CD14-positive monocyte (primary cell): ENCODE measurements at regions not wholly inside any gene's neighbourhood (a gene's known extent, or its start where the extent isn't known, plus 50 kb on each side); places are given as distances from the start of the nearest gene placed in this dataset.

ENCODE experiments used
- DNase-seq, 3 donors: peaks; one replicate each; pipeline ENCODE4 v3.0.0-alpha.2; 2011 to 2022
- H2AFZ ChIP-seq: 2 replicates; pipeline ENCODE4 v1.6.0; 2012; ENCODE audit warnings: mild to moderate bottlenecking, low read depth, low read length, inconsistent platforms; ENCODE audit not compliant: insufficient read depth, poor library complexity, severe bottlenecking
- H3K27ac ChIP-seq, 2 donors: 1 replicate in 1 of 2; 2 replicates in 1 of 2; pipeline ENCODE4 v1.5.1; 2012 to 2013; ENCODE audit warnings: low read length in 2 of 2, control low read depth in 1 of 2, inconsistent platforms in 1 of 2, low read depth in 1 of 2, mild to moderate bottlenecking in 1 of 2
- H3K27me3 ChIP-seq, 2 donors: one replicate each; pipeline versions ENCODE4 v1.6.0 to v1.6.1; 2011 to 2013; ENCODE audit warnings: low read length in 2 of 2; ENCODE audit not compliant: control insufficient read depth in 2 of 2, insufficient read depth in 2 of 2
- H3K36me3 ChIP-seq, 2 donors: replicated peaks in 1 of 2; 1 replicate in 1 of 2; 2 replicates in 1 of 2; pipeline versions ENCODE4 v1.5.1 to v1.6.1; 2012 to 2013; ENCODE audit warnings: low read length in 2 of 2, control low read depth in 1 of 2, inconsistent platforms in 1 of 2, mild to moderate bottlenecking in 1 of 2; ENCODE audit not compliant: insufficient read depth in 2 of 2, control insufficient read depth in 1 of 2
- H3K4me1 ChIP-seq, 2 donors: 1 replicate in 1 of 2; 2 replicates in 1 of 2; pipeline versions ENCODE4 v1.5.1 to v1.6.1; 2012 to 2013; ENCODE audit warnings: low read length in 2 of 2, control low read depth in 1 of 2, inconsistent platforms in 1 of 2, mild to moderate bottlenecking in 1 of 2, moderate library complexity in 1 of 2; ENCODE audit not compliant: insufficient read depth in 2 of 2, control insufficient read depth in 1 of 2
- H3K4me2 ChIP-seq: replicated peaks from 2 replicates; pipeline ENCODE3; 2012; ENCODE audit warnings: low read length, moderate library complexity, mild to moderate bottlenecking; ENCODE audit not compliant: poor library complexity, severe bottlenecking; ENCODE audit errors: extremely low read depth
- H3K4me3 ChIP-seq, 3 experiments: fragments of 200-600 bp in 1 of 3; sonication (generic) in 1 of 3; replicated peaks in 1 of 3; 1 replicate in 2 of 3; 2 replicates in 1 of 3; pipeline ENCODE4 v1.5.1; 2011 to 2013; ENCODE audit warnings: low read length in 3 of 3, mild to moderate bottlenecking in 3 of 3, control low read depth in 2 of 3, low read depth in 2 of 3, inconsistent platforms in 1 of 3, moderate library complexity in 1 of 3
- H3K79me2 ChIP-seq: 2 replicates; pipeline ENCODE4 v1.6.0; 2012; ENCODE audit warnings: mild to moderate bottlenecking, control low read depth, inconsistent platforms, low read length, moderate library complexity; ENCODE audit not compliant: insufficient read depth
- H3K9ac ChIP-seq: 2 replicates; pipeline ENCODE4 v1.6.0; 2017; ENCODE audit warnings: low read length, mild to moderate bottlenecking; ENCODE audit not compliant: insufficient read depth, poor library complexity, severe bottlenecking
- H3K9me3 ChIP-seq, 2 donors: replicated peaks in 1 of 2; 1 replicate in 1 of 2; 2 replicates in 1 of 2; pipeline versions ENCODE4 v1.5.1 to v1.6.1; 2012 to 2013; ENCODE audit warnings: low read length in 2 of 2, control low read depth in 1 of 2; ENCODE audit not compliant: control insufficient read depth in 1 of 2, insufficient read depth in 1 of 2
- H4K20me1 ChIP-seq: 2 replicates; pipeline ENCODE4 v1.6.0; 2012; ENCODE audit warnings: mild to moderate bottlenecking, low read length, control low read depth, moderate library complexity; ENCODE audit not compliant: insufficient read depth
- H3K27ac Mint-ChIP-seq, 7 donors: one replicate each; pipeline ENCODE4 v1.8.0; 2020; ENCODE audit warnings: mild to moderate bottlenecking in 7 of 7, mixed read lengths in 7 of 7, moderate library complexity in 6 of 7, inconsistent platforms in 2 of 7
- H3K27me3 Mint-ChIP-seq, 3 donors: one replicate each; pipeline ENCODE4 v1.8.0; 2021 to 2022; ENCODE audit warnings: low read depth in 3 of 3, mild to moderate bottlenecking in 3 of 3, mixed read lengths in 3 of 3, moderate library complexity in 3 of 3, inconsistent platforms in 1 of 3
- H3K36me3 Mint-ChIP-seq, 2 donors: one replicate each; pipeline ENCODE4 v1.8.0; 2020; ENCODE audit warnings: mixed read lengths in 2 of 2, inconsistent platforms in 1 of 2, mild to moderate bottlenecking in 1 of 2
- H3K4me1 Mint-ChIP-seq: one replicate; pipeline ENCODE4 v1.8.0; 2020; ENCODE audit warnings: mild to moderate bottlenecking, mixed read lengths
- H3K4me3 Mint-ChIP-seq, 2 donors: one replicate each; pipeline ENCODE4 v1.8.0; 2020; ENCODE audit warnings: mild to moderate bottlenecking in 2 of 2, mixed read lengths in 2 of 2, moderate library complexity in 1 of 2
- H3K9me3 Mint-ChIP-seq, 7 donors: one replicate each; pipeline ENCODE4 v1.8.0; 2020 to 2022; ENCODE audit warnings: mixed read lengths in 7 of 7, mild to moderate bottlenecking in 6 of 7, moderate library complexity in 6 of 7, inconsistent platforms in 2 of 7
- CTCF ChIP-seq: fragments of 200-600 bp; IDR thresholded peaks from one replicate; pipeline ENCODE4 v1.8.0; 2022; ENCODE audit warnings: antibody characterized with exemption, mild to moderate bottlenecking
- WGBS: methylation state at CpG from one replicate; pipeline ENCODE4 v1.1.5; 2013; ENCODE audit warnings: missing lambda C conversion rate; ENCODE audit not compliant: insufficient coverage; 5-methylcytosine and 5-hydroxymethylcytosine counted together
- intact Hi-C, 2 donors: fragments of 100-400 bp; cut with micrococcal nuclease; formaldehyde crosslinking; loops; one replicate each; pipeline versions ENCODE4 v1.15.0 to v1.15.1; 2023

DNA sequence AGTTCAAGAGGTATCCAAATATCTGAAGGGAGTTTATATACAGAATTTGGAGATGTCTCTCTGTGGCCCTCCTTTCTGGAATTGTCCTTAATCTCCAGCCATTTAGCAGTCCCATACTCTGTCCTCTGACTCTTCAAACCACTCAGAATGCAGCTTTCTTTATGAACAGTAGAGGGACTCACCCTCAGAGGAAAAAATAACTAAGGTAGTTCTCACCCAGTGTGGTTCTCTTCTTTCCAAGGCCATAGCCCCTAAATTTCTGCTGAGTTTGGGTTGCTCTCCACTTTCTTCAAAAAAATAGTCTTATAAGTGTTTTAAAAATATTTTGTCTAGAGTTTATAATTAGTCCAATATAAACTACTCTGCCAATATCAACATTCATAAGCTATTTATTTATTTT lies 369.7 kb downstream of the MATN1 start:
- intact Hi-C loops, result no loop called here
- no peak overlapping the region for H3K4me2 ChIP-seq
- Mint-ChIP-seq H3K36me3 (no peaks in the 10 kb centered on the region), H3K27ac (no peak overlapping the region), H3K9me3 (peaks cover 2 to 7% (median 4%) of the 10 kb centered on the region in 7 donors), H3K4me3 (no peak overlapping the region), H3K27me3 (peaks cover 0 to 21% (median 1%) of the 10 kb centered on the region in 3 donors), H3K4me1 (no peaks in the 10 kb centered on the region)
- DNase-seq, result no peak
- H3K4me1 ChIP-seq, result no peaks in the 10 kb centered on the region
- H4K20me1 ChIP-seq, result no peaks in the 10 kb centered on the region
- H3K9ac ChIP-seq, result no peak overlapping the region
- no peak overlapping the region for H2AFZ ChIP-seq
- no peak overlapping the region for H3K4me3 ChIP-seq
- no peak overlapping the region for H3K27ac ChIP-seq
- no peaks in the 10 kb centered on the region for H3K9me3 ChIP-seq
- H3K36me3 ChIP-seq, result no peaks in the 10 kb centered on the region
- no peaks in the 10 kb centered on the region for H3K79me2 ChIP-seq
- TF ChIP-seq CTCF, result no peak
- H3K27me3 ChIP-seq, result peaks cover 2 to 3% of the 10 kb centered on the region in 2 donors

DNA sequence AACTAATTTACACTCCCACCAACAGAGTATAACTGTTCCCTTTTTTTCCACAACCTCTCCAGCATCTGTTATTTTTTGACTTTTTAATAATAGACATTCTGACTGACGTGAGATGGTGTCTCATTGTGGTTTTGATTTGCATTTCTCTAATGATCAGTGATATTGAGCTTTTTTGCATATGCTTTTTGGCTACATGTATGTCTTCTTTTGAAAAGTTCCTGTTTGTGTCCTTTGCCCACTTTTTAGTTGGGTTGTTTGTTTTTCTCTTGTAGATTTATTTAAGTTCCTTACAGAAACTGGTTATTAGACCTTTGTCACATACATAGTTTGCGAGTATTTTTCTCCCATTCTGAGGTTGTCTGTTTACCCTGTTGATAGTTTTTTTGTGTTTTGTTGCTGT lies 375.2 kb downstream of the MATN1 start:
- no peaks in the 10 kb centered on the region for H3K36me3 ChIP-seq
- H3K4me1 ChIP-seq, result no peaks in the 10 kb centered on the region
- no peak overlapping the region for H3K27ac ChIP-seq
- H4K20me1 ChIP-seq, result no peaks in the 10 kb centered on the region
- no peaks in the 10 kb centered on the region for H3K9me3 ChIP-seq
- Mint-ChIP-seq H3K27ac (no peak overlapping the region), H3K4me1 (no peaks in the 10 kb centered on the region), H3K27me3 (peaks cover 1 to 34% (median 16%) of the 10 kb centered on the region in 3 donors), H3K9me3 (peaks cover 8 to 18% (median 12%) of the 10 kb centered on the region in 7 donors), H3K4me3 (no peak overlapping the region), H3K36me3 (no peaks in the 10 kb centered on the region)
- H2AFZ ChIP-seq, result no peak overlapping the region
- DNase-seq, result no peak
- H3K27me3 ChIP-seq, result peaks cover 7 to 15% of the 10 kb centered on the region in 2 donors
- no peak overlapping the region for H3K4me2 ChIP-seq
- H3K9ac ChIP-seq, result no peak overlapping the region
- TF ChIP-seq CTCF, result no peak
- intact Hi-C loops, result no loop called here
- H3K79me2 ChIP-seq, result no peaks in the 10 kb centered on the region
- 83% methylated on average over 1 of the region's 2 CpGs for WGBS
- no peak overlapping the region for H3K4me3 ChIP-seq
